Heart right ventricle (tissue), 16 donors: ENCODE measurements at regions not wholly inside any gene's neighbourhood (a gene's known extent, or its start where the extent isn't known, plus 50 kb on each side); places are given as distances from the start of the nearest gene placed in this dataset.

Experiments used
- ATAC-seq, 8 donors: fragments of 200-7000 bp; cut with Tn5 transposase; one replicate each; pipeline ENCODE4 v1.9.1; 2020; ENCODE audit warnings: mild to moderate bottlenecking in 8 of 8, moderate library complexity in 8 of 8, moderate number of reproducible peaks in 1 of 8
- DNase-seq, 2 donors: peaks; one replicate each; pipeline ENCODE4 v3.0.0-alpha.2; 2020
- H3K27ac ChIP-seq, 10 donors: fragments of 200-600 bp; sonication (generic) in 2 of 10; one replicate each; pipeline versions ENCODE4 v1.5.0 to v1.8.0; 2020 to 2022; ENCODE audit warnings: mild to moderate bottlenecking in 3 of 10
- H3K27me3 ChIP-seq, 7 donors: fragments of 200-600 bp; one replicate each; pipeline ENCODE4 v1.8.0; 2021 to 2022; ENCODE audit warnings: mild to moderate bottlenecking in 2 of 7
- H3K36me3 ChIP-seq, 9 donors: fragments of 200-600 bp; sonication (generic) in 1 of 9; one replicate each; pipeline versions ENCODE4 v1.5.0 to v1.8.0; 2020 to 2022; ENCODE audit warnings: mild to moderate bottlenecking in 2 of 9
- H3K4me1 ChIP-seq, 9 donors: fragments of 200-600 bp; sonication (generic) in 1 of 9; one replicate each; pipeline versions ENCODE4 v1.5.0 to v1.8.0; 2020 to 2022; ENCODE audit warnings: mild to moderate bottlenecking in 4 of 9
- H3K4me3 ChIP-seq, 10 donors: fragments of 200-600 bp; sonication (generic) in 2 of 10; one replicate each; pipeline versions ENCODE4 v1.5.0 to v1.8.0; 2020 to 2022; ENCODE audit warnings: mild to moderate bottlenecking in 7 of 10, moderate library complexity in 2 of 10
- H3K9me3 ChIP-seq, 11 donors: fragments of 200-600 bp in 10 of 11; sonication (generic) in 2 of 11; one replicate each; pipeline versions ENCODE4 v1.5.0 to v1.8.0; 2013 to 2022; ENCODE audit warnings: mild to moderate bottlenecking in 2 of 11, control low read depth in 1 of 11, moderate library complexity in 1 of 11
- WGBS, 2 donors: extraction: QIAGEN DNeasy Blood & Tissue Kit; methylation state at CpG; one replicate each; pipeline ENCODE4 v1.1.7; 2013; ENCODE audit warnings: inconsistent platforms in 1 of 2; 5-methylcytosine and 5-hydroxymethylcytosine counted together
- intact Hi-C, 10 donors: fragments of 100-400 bp; cut with DNase I; formaldehyde crosslinking; loops; one replicate each; pipeline versions ENCODE4 v1.11.1 to v1.14.2; 2022
- TF ChIP-seq, protein P1 (sequence below), 9 donors: fragments of 200-600 bp; sonication (generic) in 2 of 9; IDR thresholded peaks; one replicate each; pipeline versions ENCODE4 v1.5.0 to v1.8.0; 2021 to 2022; ENCODE audit warnings: antibody characterized with exemption in 9 of 9, mild to moderate bottlenecking in 5 of 9, moderate library complexity in 1 of 9
- donor health status: Arrhythmogenic right ventricular cardiomyopathy.
- donor health status: ischemic (EF 13 %, LVEDD 7.1; RV severe dilation, severe dysfunction).
- donor health status: healthy with polysubstance abuse.
- donor health status: DM: no; HTN: yes; CAD: no.
- donor health status: DM: no; HTN: no; CAD: no.
- donor health status: ischemic (EF 25% LVEDD 6.9; RV normal size, moderate dysfunction).
- donor health status: ischemic (EF 25% LVEDD 5.7; RV mildly dilated, moderate dysfunction).
- donor health status: healthy.
- donor health status: DM: yes; HTN: yes; CAD: no.
- donor health status: Ischemic cardiomyopathy.
- donor health status: ischemic (EF 35%, LVEDD 5.7; RV mildly dilated, moderate dysfunction).
- donor health status: nonischemic (EF 11% LVEDD 7.7; RV severe dilation, severe dysfunction).
- donor health status: DM: yes; HTN: yes; CAD: no.
- donor health status: PGD.
- donor health status: ischemic (EF 29% LVEDD 5.4; RV normal size, mild dysfunction).
- donor health status: nonischemic (EF 23%, LVEDD 6.1; RV moderate dilation, normal function).

DNA sequence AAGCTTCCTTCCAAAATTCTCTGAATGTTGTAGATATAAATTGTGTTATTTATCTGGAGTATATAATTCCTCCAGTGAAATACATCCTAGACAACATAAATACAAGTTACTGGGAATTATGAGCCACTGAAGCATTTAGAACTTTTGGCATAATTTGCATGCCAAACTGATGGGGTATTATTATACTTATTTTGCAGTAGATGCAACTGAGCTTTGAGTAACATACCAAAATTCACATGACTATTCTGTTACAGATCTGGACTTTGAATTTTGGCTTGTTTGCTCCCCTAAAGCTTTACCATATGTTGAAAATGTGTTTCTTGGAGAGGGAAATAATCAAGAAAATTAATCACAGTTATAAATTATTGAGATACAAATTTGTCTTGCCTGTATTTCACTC is 372.5 kb downstream of the CDH11 start:
- H3K4me3 ChIP-seq = no peak overlapping the region
- H3K27me3 ChIP-seq = no peaks in the 10 kb centered on the region
- H3K36me3 ChIP-seq = no peaks in the 10 kb centered on the region
- H3K27ac ChIP-seq = no peak overlapping the region
- ATAC-seq = no peak
- DNase-seq = no peak
- no peaks in the 10 kb centered on the region for H3K9me3 ChIP-seq
- intact Hi-C loops = no loop called here
- H3K4me1 ChIP-seq = no peaks in the 10 kb centered on the region
- TF ChIP-seq, protein P1, sequence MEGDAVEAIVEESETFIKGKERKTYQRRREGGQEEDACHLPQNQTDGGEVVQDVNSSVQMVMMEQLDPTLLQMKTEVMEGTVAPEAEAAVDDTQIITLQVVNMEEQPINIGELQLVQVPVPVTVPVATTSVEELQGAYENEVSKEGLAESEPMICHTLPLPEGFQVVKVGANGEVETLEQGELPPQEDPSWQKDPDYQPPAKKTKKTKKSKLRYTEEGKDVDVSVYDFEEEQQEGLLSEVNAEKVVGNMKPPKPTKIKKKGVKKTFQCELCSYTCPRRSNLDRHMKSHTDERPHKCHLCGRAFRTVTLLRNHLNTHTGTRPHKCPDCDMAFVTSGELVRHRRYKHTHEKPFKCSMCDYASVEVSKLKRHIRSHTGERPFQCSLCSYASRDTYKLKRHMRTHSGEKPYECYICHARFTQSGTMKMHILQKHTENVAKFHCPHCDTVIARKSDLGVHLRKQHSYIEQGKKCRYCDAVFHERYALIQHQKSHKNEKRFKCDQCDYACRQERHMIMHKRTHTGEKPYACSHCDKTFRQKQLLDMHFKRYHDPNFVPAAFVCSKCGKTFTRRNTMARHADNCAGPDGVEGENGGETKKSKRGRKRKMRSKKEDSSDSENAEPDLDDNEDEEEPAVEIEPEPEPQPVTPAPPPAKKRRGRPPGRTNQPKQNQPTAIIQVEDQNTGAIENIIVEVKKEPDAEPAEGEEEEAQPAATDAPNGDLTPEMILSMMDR (IDR thresholded peaks at IDR 0.05) = no peak

DNA sequence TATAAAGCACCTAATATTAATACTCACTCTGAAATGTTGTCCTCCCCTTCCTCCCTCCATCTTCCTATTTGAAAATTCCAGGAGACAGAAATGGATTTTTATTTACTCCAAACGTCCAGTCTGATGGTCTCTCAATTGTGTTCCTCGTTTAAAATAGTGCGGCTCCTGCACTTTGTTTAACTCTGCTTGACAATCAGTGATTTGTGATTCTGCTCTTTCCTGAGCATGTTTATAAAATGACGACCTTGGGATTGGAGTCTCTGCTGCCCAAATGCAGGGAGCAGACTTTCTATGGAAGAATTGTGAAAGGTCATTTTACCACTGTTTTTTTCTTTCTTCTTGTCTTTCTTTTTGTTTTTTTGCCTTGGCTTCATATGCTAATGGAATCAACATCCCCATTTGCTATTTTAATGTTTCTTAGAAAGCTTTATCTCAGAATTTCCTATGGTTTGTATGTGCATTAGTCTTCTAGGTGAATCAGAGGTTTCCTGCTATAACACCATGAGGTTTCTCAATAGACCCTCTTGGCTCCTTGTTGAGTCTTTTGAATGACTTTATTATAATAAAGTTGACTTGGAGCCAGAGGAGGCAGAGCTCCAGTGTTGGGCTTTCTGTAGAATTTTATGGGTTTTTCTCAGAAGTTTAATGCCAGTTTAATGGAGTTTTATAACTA is 376.5 kb downstream of the CDH11 start:
- no peak overlapping the region for H3K27ac ChIP-seq
- H3K4me1 ChIP-seq = no peaks in the 10 kb centered on the region

DNA sequence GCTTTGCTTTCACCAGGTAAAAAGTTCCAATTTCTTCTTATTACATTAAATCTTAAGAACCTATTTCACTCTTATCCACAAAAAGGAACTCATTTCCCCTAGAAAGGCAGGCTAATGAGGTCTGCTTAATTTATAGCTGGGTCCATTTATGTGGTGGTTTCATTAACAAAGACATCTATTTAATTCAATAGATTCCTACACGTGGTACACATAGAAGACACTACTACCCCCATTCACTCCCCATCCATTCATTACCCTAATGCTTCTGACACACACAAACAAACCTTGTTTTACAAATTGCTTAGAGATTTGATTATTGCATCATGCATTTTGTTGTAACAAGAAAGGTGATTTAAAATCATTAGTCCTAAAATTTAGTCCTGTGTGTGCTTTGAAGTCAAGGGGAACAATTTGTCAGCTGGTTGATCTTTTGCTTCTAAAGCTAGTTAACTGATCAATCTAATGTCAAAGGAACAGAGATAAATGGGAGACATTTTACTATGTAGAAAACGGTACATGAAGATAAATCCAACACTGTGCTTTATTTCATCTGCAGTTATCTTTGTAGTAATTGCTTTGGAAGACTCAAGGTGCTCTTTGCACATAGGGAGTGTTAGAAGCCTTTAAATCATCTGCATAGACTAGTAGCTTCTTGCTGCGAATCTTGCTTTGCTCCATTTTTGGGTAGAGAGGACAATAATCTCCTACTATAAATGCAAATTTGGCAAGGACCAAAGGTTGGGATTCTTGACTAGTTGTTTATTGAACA is 379.2 kb downstream of the CDH11 start:
- DNase-seq = no peak
- 72 to 80% methylated on average over 3 of the region's 3 CpGs for WGBS, 2 donors

More for the DNA sequence above, 376.5 kb downstream of the CDH11 start:
- no peak overlapping the region for H3K4me3 ChIP-seq
- no peaks in the 10 kb centered on the region for H3K27me3 ChIP-seq
- 32 to 42% methylated on average over 4 of the region's 4 CpGs for WGBS, 2 donors
- DNase-seq (no peak), ATAC-seq (no peak)
- TF ChIP-seq, protein P1 (IDR thresholded peaks at IDR 0.05) = no peak
- intact Hi-C loops = no loop called here
- no peaks in the 10 kb centered on the region for H3K36me3 ChIP-seq
- no peaks in the 10 kb centered on the region for H3K9me3 ChIP-seq

DNA sequence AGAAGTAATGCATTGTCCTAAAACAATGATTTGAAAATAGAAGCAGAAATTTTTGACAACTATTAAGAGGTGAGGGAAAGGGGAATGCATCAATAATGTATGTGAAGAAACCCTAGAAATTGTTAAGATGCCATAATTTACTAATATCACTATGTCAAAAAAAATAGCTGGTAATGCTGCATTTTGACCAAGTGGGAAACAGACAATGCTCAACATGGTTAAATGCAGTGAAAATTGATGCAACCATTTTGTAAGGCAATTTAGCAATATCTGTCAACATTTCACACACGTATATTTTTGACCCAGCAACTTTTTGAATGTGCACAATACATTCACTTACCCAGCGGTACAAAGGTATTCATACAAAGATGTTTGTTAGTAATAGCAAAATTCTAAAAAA is 381.6 kb downstream of the CDH11 start:
- H3K27me3 ChIP-seq = no peaks in the 10 kb centered on the region
- 71 to 88% methylated on average over 2 of the region's 2 CpGs for WGBS, 2 donors
- intact Hi-C loops = no loop called here
- H3K36me3 ChIP-seq = no peaks in the 10 kb centered on the region
- H3K27ac ChIP-seq = no peak overlapping the region
- DNase-seq (no peak), ATAC-seq (no peak)
- peaks cover 0 to 16% (median 0%) of the 10 kb centered on the region in 11 donors for H3K9me3 ChIP-seq
- no peaks in the 10 kb centered on the region for H3K4me1 ChIP-seq
- H3K4me3 ChIP-seq = no peak overlapping the region
- TF ChIP-seq, protein P1 (IDR thresholded peaks at IDR 0.05) = no peak

More for the DNA sequence above, 379.2 kb downstream of the CDH11 start:
- H3K4me1 ChIP-seq = no peaks in the 10 kb centered on the region
- no peaks in the 10 kb centered on the region for H3K27me3 ChIP-seq
- intact Hi-C loops = no loop called here
- H3K4me3 ChIP-seq = no peak overlapping the region
- TF ChIP-seq, protein P1 (IDR thresholded peaks at IDR 0.05) = no peak
- H3K36me3 ChIP-seq = no peaks in the 10 kb centered on the region
- ATAC-seq = no peak
- no peak overlapping the region for H3K27ac ChIP-seq
- H3K9me3 ChIP-seq = peaks cover 0 to 12% (median 0%) of the 10 kb centered on the region in 11 donors
